ENCODE measurements at regions not wholly inside any gene's neighbourhood (a gene's known extent, or its start where the extent isn't known, plus 50 kb on each side); places are given as distances from the start of the nearest gene placed in this dataset.

DNA sequence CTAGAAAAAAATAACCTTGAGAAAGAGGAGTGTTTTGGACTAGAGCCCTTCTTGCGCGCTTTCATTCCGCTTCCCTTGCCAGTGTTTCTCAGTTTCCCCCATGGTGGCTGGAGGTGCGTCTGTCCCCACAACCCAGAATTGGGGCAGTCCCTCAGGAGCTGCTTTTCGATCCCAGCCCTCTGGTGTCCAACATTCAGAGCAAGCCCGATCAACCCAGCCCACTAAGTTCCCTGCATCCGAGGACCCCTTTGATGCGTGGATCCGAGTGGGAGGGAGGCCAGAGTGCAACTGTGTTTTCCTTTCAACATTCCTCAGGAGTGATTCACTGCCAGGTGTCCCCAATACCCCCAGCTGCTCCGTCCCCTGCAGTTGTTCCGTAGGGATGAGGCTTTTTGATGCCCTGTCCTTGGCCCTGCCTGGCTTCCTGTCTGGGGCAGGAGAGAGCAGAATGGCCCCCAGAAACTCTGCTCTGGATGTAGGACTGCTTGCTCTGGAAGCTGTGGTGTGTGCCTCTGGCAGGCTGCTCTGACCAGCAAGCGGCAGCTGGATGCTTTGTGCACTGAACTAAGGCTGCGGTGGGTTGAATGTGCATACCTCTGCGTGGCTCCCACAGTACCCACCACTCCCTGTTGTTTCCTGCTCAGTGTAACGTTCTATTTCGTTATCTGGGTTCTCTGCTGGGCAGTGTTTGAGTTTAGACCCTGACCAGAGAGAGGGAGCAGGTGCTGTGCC lies 117.5 kb downstream of the BOD1 start:
- H3K27me3 ChIP-seq = no peaks in the 10 kb centered on the region
- TF ChIP-seq EP300 (IDR thresholded peaks at IDR 0.05) (no peak), POLR2A (IDR thresholded peaks at IDR 0.05) (no peak), POLR2AphosphoS5 (IDR thresholded peaks at IDR 0.05) (no peak)
- TF ChIP-seq, protein P1, sequence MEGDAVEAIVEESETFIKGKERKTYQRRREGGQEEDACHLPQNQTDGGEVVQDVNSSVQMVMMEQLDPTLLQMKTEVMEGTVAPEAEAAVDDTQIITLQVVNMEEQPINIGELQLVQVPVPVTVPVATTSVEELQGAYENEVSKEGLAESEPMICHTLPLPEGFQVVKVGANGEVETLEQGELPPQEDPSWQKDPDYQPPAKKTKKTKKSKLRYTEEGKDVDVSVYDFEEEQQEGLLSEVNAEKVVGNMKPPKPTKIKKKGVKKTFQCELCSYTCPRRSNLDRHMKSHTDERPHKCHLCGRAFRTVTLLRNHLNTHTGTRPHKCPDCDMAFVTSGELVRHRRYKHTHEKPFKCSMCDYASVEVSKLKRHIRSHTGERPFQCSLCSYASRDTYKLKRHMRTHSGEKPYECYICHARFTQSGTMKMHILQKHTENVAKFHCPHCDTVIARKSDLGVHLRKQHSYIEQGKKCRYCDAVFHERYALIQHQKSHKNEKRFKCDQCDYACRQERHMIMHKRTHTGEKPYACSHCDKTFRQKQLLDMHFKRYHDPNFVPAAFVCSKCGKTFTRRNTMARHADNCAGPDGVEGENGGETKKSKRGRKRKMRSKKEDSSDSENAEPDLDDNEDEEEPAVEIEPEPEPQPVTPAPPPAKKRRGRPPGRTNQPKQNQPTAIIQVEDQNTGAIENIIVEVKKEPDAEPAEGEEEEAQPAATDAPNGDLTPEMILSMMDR (IDR thresholded peaks at IDR 0.05) = no peak
- ATAC-seq (ENCODE audit: low FRiP score in 2 of 2) = peak in 1 of 2 donors; percentile 16
- no peak overlapping the region for H3K4me3 ChIP-seq
- H3K9me3 ChIP-seq = no peaks in the 10 kb centered on the region
- no peak overlapping the region for H3K27ac ChIP-seq
- DNase-seq = no peak
- 62 to 63% methylated on average over 11 to 16 of the region's 16 CpGs for WGBS, 2 donors
- no peaks in the 10 kb centered on the region for H3K36me3 ChIP-seq
- no peaks in the 10 kb centered on the region for H3K4me1 ChIP-seq

DNA sequence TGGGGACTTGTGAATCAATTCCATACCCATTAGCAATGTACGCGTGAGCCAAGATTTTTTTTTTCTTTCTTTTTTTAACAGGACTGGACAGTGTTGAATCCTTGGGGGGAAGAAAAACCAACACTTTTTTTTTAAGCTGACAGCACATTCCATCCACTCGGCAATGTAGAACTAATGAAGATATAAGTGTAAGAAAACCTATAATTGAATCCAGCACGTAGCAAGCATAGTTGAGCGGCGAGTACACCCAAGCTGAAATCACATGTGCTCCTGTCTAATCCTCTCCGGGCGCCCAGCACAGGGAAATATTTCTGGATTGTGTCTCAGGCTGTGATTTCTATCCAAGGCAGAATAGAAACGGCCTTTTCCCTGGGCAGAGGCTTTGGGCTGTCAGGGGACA lies 118.2 kb downstream of the BOD1 start:
- DNase-seq = no peak
- no peak for TF ChIP-seq POLR2AphosphoS5 (IDR thresholded peaks at IDR 0.05)
- TF ChIP-seq, protein P1 (IDR thresholded peaks at IDR 0.05) = no peak
- TF ChIP-seq POLR2A (IDR thresholded peaks at IDR 0.05) = no peak
- no peak for TF ChIP-seq EP300 (IDR thresholded peaks at IDR 0.05)

DNA sequence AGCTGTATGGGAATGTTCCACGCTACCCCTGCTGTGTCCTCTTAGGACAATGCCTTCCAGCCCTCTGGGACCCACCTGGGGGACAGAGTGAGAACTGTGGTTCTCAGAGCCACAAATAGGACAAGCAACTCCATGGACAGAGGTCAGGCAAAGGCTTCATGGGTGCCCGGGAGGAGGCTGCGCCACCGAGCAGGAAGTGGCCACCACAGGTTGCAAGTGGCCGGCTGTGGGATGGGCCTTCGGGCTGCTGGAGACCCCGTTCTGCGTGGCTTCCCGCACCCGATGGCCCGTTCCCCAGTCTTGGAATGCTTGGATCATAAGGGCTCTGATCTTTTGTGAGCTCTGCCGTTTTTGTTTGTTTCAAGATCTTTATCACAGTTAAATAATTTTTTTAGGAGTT lies 118.8 kb downstream of the BOD1 start:
- 70 to 78% methylated on average over 12 of the region's 12 CpGs for WGBS, 2 donors
- no peak for TF ChIP-seq POLR2A (IDR thresholded peaks at IDR 0.05)
- no peak for TF ChIP-seq EP300 (IDR thresholded peaks at IDR 0.05)
- TF ChIP-seq POLR2AphosphoS5 (IDR thresholded peaks at IDR 0.05) = no peak
- TF ChIP-seq, protein P1 (IDR thresholded peaks at IDR 0.05) = no peak
- Histone ChIP-seq H3K4me3 (no peak overlapping the region), H3K27ac (no peak overlapping the region), H3K9me3 (no peaks in the 10 kb centered on the region), H3K36me3 (no peaks in the 10 kb centered on the region), H3K4me1 (no peaks in the 10 kb centered on the region), H3K27me3 (no peaks in the 10 kb centered on the region)
- no peak for ATAC-seq (ENCODE audit: low FRiP score in 2 of 2)
- DNase-seq = peak in 1 of 2 donors; percentile 48

More for the DNA sequence above, 118.2 kb downstream of the BOD1 start:
- H3K4me1 ChIP-seq = no peaks in the 10 kb centered on the region
- ATAC-seq (ENCODE audit: low FRiP score in 2 of 2) = no peak
- H3K27ac ChIP-seq = no peak overlapping the region
- no peaks in the 10 kb centered on the region for H3K36me3 ChIP-seq
- H3K4me3 ChIP-seq = no peak overlapping the region
- WGBS, 2 donors = 58 to 67% methylated on average over 9 of the region's 9 CpGs
- no peaks in the 10 kb centered on the region for H3K27me3 ChIP-seq
- no peaks in the 10 kb centered on the region for H3K9me3 ChIP-seq

DNA sequence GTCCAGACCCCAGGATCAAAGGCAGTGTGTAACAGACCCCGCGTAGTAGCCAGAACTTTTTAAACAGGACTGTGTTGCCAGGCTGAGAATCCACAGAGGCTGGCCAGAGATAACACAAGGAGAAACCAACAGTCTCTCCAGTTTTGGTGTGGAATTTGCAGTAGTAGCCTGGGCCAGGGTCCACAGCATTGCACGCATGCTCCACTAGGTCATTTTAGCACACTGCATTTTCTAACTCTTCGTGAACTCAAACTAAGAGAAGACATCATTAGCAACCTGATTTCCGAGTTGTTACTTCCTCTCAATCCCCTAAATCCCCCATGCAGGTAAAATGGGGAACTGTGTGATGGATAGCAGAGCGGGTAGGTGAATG lies 119.6 kb downstream of the BOD1 start:
- TF ChIP-seq, protein P1 (IDR thresholded peaks at IDR 0.05) = no peak
- no peak for TF ChIP-seq POLR2AphosphoS5 (IDR thresholded peaks at IDR 0.05)
- no peak for TF ChIP-seq EP300 (IDR thresholded peaks at IDR 0.05)
- no peak for TF ChIP-seq POLR2A (IDR thresholded peaks at IDR 0.05)
- ATAC-seq (ENCODE audit: low FRiP score in 2 of 2) = no peak

More for the DNA sequence above, 119.6 kb downstream of the BOD1 start:
- no peaks in the 10 kb centered on the region for H3K36me3 ChIP-seq
- H3K27ac ChIP-seq = no peak overlapping the region
- no peaks in the 10 kb centered on the region for H3K9me3 ChIP-seq
- WGBS, 2 donors = 83 to 90% methylated on average over 6 of the region's 6 CpGs
- no peak for DNase-seq
- no peaks in the 10 kb centered on the region for H3K27me3 ChIP-seq
- no peaks in the 10 kb centered on the region for H3K4me1 ChIP-seq
- H3K4me3 ChIP-seq = no peak overlapping the region
